Activated CD4-positive, alpha-beta T cell treated with anti-CD3 and anti-CD28 coated beads, Interleukin-2, amount 10 ng/mL, durations not matched to agents 24 days and 14 days (primary cell): ENCODE measurements at regions not wholly inside any gene's neighbourhood (a gene's known extent, or its start where the extent isn't known, plus 50 kb on each side); places are given as distances from the start of the nearest gene placed in this dataset.

Source experiments
- DNase-seq: peaks from one replicate; pipeline ENCODE4 v3.0.0; 2022
- H3K27ac Mint-ChIP-seq: one replicate; pipeline ENCODE4 v1.8.0; 2022; ENCODE audit warnings: mild to moderate bottlenecking, mixed read lengths
- H3K27me3 Mint-ChIP-seq: one replicate; pipeline ENCODE4 v1.8.0; 2022; ENCODE audit warnings: mixed read lengths
- H3K36me3 Mint-ChIP-seq: one replicate; pipeline ENCODE4 v1.8.0; 2022; ENCODE audit warnings: low read depth, mild to moderate bottlenecking, mixed read lengths
- H3K4me1 Mint-ChIP-seq: one replicate; pipeline ENCODE4 v1.8.0; 2021; ENCODE audit warnings: mixed read lengths
- H3K4me3 Mint-ChIP-seq: one replicate; pipeline ENCODE4 v1.8.0; 2022; ENCODE audit warnings: mild to moderate bottlenecking, moderate library complexity, mixed read lengths
- H3K9me3 Mint-ChIP-seq: one replicate; pipeline ENCODE4 v1.8.0; 2021; ENCODE audit warnings: mixed read lengths
- intact Hi-C: fragments of 100-400 bp; cut with micrococcal nuclease; formaldehyde crosslinking; loops from one replicate; pipeline ENCODE4 v1.15.1; 2023

GRCh38 chr3:157672061-157672460 lies 168.8 kb upstream of the VEPH1 start:
- Mint-ChIP-seq H3K4me3 (no peak overlapping the region), H3K4me1 (no peaks in the 10 kb centered on the region), H3K9me3 (no peaks in the 10 kb centered on the region), H3K27ac (no peak overlapping the region), H3K27me3 (no peaks in the 10 kb centered on the region), H3K36me3 (no peaks in the 10 kb centered on the region)
- intact Hi-C loops, result no loop called here
- DNase-seq, result no peak

- intact Hi-C loops, result no loop called here
- no peaks in the 10 kb centered on the region for H3K27me3 Mint-ChIP-seq
- no peak overlapping the region for H3K27ac Mint-ChIP-seq
- H3K4me1 Mint-ChIP-seq, result no peaks in the 10 kb centered on the region
- no peak for DNase-seq
- no peaks in the 10 kb centered on the region for H3K36me3 Mint-ChIP-seq
- H3K9me3 Mint-ChIP-seq, result no peaks in the 10 kb centered on the region
- H3K4me3 Mint-ChIP-seq, result no peak overlapping the region
These were observed 168.4 kb upstream of the VEPH1 start for GRCh38 chr3:157671656-157672055.

GRCh38 chr3:157669416-157669815 lies 166.2 kb upstream of the VEPH1 start:
- intact Hi-C loops, result no loop called here
- no peak overlapping the region for H3K4me3 Mint-ChIP-seq
- no peaks in the 10 kb centered on the region for H3K9me3 Mint-ChIP-seq
- DNase-seq, result no peak
- H3K4me1 Mint-ChIP-seq, result no peaks in the 10 kb centered on the region
- H3K27ac Mint-ChIP-seq, result no peak overlapping the region
- H3K27me3 Mint-ChIP-seq, result no peaks in the 10 kb centered on the region
- H3K36me3 Mint-ChIP-seq, result no peaks in the 10 kb centered on the region

- no peak overlapping the region for H3K27ac Mint-ChIP-seq
- no peaks in the 10 kb centered on the region for H3K4me1 Mint-ChIP-seq
- intact Hi-C loops, result no loop called here
- H3K36me3 Mint-ChIP-seq, result no peaks in the 10 kb centered on the region
- no peaks in the 10 kb centered on the region for H3K27me3 Mint-ChIP-seq
- DNase-seq, result no peak
- H3K9me3 Mint-ChIP-seq, result no peaks in the 10 kb centered on the region
- no peak overlapping the region for H3K4me3 Mint-ChIP-seq
These were observed 164.3 kb upstream of the VEPH1 start for GRCh38 chr3:157667493-157667892.

- no peaks in the 10 kb centered on the region for H3K4me1 Mint-ChIP-seq
- intact Hi-C loops, result no loop called here
- DNase-seq, result no peak
- H3K36me3 Mint-ChIP-seq, result no peaks in the 10 kb centered on the region
- no peak overlapping the region for H3K4me3 Mint-ChIP-seq
- no peak overlapping the region for H3K27ac Mint-ChIP-seq
- no peaks in the 10 kb centered on the region for H3K27me3 Mint-ChIP-seq
- no peaks in the 10 kb centered on the region for H3K9me3 Mint-ChIP-seq
These were observed 159.0 kb upstream of the VEPH1 start for GRCh38 chr3:157662171-157662570.

GRCh38 chr3:157660847-157661246 lies 157.6 kb upstream of the VEPH1 start:
- Mint-ChIP-seq H3K4me1 (no peaks in the 10 kb centered on the region), H3K27me3 (peaks cover under 1% of the 10 kb centered on the region), H3K9me3 (no peaks in the 10 kb centered on the region), H3K36me3 (no peaks in the 10 kb centered on the region), H3K4me3 (no peak overlapping the region), H3K27ac (no peak overlapping the region)
- intact Hi-C loops, result no loop called here
- no peak for DNase-seq

GRCh38 chr3:157652366-157652765 lies 149.2 kb upstream of the VEPH1 start:
- no peaks in the 10 kb centered on the region for H3K36me3 Mint-ChIP-seq
- intact Hi-C loops, result no loop called here
- H3K4me1 Mint-ChIP-seq, result no peaks in the 10 kb centered on the region
- H3K27me3 Mint-ChIP-seq, result peaks cover 2% of the 10 kb centered on the region
- no peak for DNase-seq
- no peak overlapping the region for H3K27ac Mint-ChIP-seq
- no peaks in the 10 kb centered on the region for H3K9me3 Mint-ChIP-seq
- no peak overlapping the region for H3K4me3 Mint-ChIP-seq

GRCh38 chr3:157650699-157651098 lies 147.5 kb upstream of the VEPH1 start:
- intact Hi-C loops, result no loop called here
- H3K9me3 Mint-ChIP-seq, result no peaks in the 10 kb centered on the region
- H3K4me3 Mint-ChIP-seq, result no peak overlapping the region
- DNase-seq, result no peak
- no peak overlapping the region for H3K27ac Mint-ChIP-seq
- peaks cover under 1% of the 10 kb centered on the region for H3K27me3 Mint-ChIP-seq
- no peaks in the 10 kb centered on the region for H3K36me3 Mint-ChIP-seq
- H3K4me1 Mint-ChIP-seq, result no peaks in the 10 kb centered on the region

GRCh38 chr3:157650172-157650571 lies 147.0 kb upstream of the VEPH1 start:
- intact Hi-C loops, result no loop called here
- DNase-seq, result no peak
- Mint-ChIP-seq H3K36me3 (no peaks in the 10 kb centered on the region), H3K4me3 (no peak overlapping the region), H3K9me3 (no peaks in the 10 kb centered on the region), H3K4me1 (no peaks in the 10 kb centered on the region), H3K27ac (no peak overlapping the region), H3K27me3 (no peaks in the 10 kb centered on the region)

GRCh38 chr3:157649511-157649910 lies 146.3 kb upstream of the VEPH1 start:
- no peaks in the 10 kb centered on the region for H3K4me1 Mint-ChIP-seq

GRCh38 chr3:157647820-157648219 lies 144.6 kb upstream of the VEPH1 start:
- no peak overlapping the region for H3K27ac Mint-ChIP-seq
- H3K4me1 Mint-ChIP-seq, result no peaks in the 10 kb centered on the region
- no peaks in the 10 kb centered on the region for H3K36me3 Mint-ChIP-seq
- H3K27me3 Mint-ChIP-seq, result no peaks in the 10 kb centered on the region
- no peak for DNase-seq
- no peak overlapping the region for H3K4me3 Mint-ChIP-seq
- H3K9me3 Mint-ChIP-seq, result no peaks in the 10 kb centered on the region
- intact Hi-C loops, result no loop called here

More at GRCh38 chr3:157649511-157649910, 146.3 kb upstream of the VEPH1 start:
- Mint-ChIP-seq H3K4me3 (no peak overlapping the region), H3K27me3 (no peaks in the 10 kb centered on the region), H3K9me3 (no peaks in the 10 kb centered on the region), H3K27ac (no peak overlapping the region), H3K36me3 (no peaks in the 10 kb centered on the region)
- no peak for DNase-seq
- intact Hi-C loops, result no loop called here

- no peaks in the 10 kb centered on the region for H3K4me1 Mint-ChIP-seq
- no peak for DNase-seq
- H3K27me3 Mint-ChIP-seq, result no peaks in the 10 kb centered on the region
- H3K4me3 Mint-ChIP-seq, result no peak overlapping the region
- intact Hi-C loops, result no loop called here
- no peaks in the 10 kb centered on the region for H3K36me3 Mint-ChIP-seq
- no peak overlapping the region for H3K27ac Mint-ChIP-seq
- H3K9me3 Mint-ChIP-seq, result peaks cover 3% of the 10 kb centered on the region
These were observed 136.7 kb upstream of the VEPH1 start for GRCh38 chr3:157639756-157640426.

- intact Hi-C loops, result no loop called here
- Mint-ChIP-seq H3K27ac (no peak overlapping the region), H3K27me3 (no peaks in the 10 kb centered on the region), H3K9me3 (peaks cover 3% of the 10 kb centered on the region), H3K36me3 (no peaks in the 10 kb centered on the region), H3K4me3 (no peak overlapping the region), H3K4me1 (no peaks in the 10 kb centered on the region)
- no peak for DNase-seq
These were observed 134.7 kb upstream of the VEPH1 start for GRCh38 chr3:157637866-157638265.

GRCh38 chr3:157633241-157633640 lies 130.0 kb upstream of the VEPH1 start:
- no peak overlapping the region for H3K4me3 Mint-ChIP-seq
- peaks cover 3% of the 10 kb centered on the region for H3K9me3 Mint-ChIP-seq
- no peaks in the 10 kb centered on the region for H3K36me3 Mint-ChIP-seq
- no peaks in the 10 kb centered on the region for H3K4me1 Mint-ChIP-seq
- no peak overlapping the region for H3K27ac Mint-ChIP-seq
- no peak for DNase-seq
- intact Hi-C loops, result no loop called here
- peaks cover 1% of the 10 kb centered on the region for H3K27me3 Mint-ChIP-seq

GRCh38 chr3:157632075-157632474 lies 128.9 kb upstream of the VEPH1 start:
- no peaks in the 10 kb centered on the region for H3K9me3 Mint-ChIP-seq
- no peak overlapping the region for H3K27ac Mint-ChIP-seq
- H3K36me3 Mint-ChIP-seq, result no peaks in the 10 kb centered on the region
- H3K4me3 Mint-ChIP-seq, result no peak overlapping the region
- no peaks in the 10 kb centered on the region for H3K4me1 Mint-ChIP-seq
- H3K27me3 Mint-ChIP-seq, result peaks cover 3% of the 10 kb centered on the region
- intact Hi-C loops, result no loop called here
- DNase-seq, result no peak
